SK-N-SH treated with all-trans-retinoic acid at 6 μM for 48 hours (cell line): ENCODE measurements at regions not wholly inside any gene's neighbourhood (a gene's known extent, or its start where the extent isn't known, plus 50 kb on each side); places are given as distances from the start of the nearest gene placed in this dataset.
A peak's percentile ranks its signal among the peaks of the same experiment; 100 is the strongest.

Experiments used
- ATAC-seq: fragments of 200-7000 bp; cut with Tn5 transposase; 3 replicates; pipeline ENCODE4 v1.9.1; 2020; ENCODE audit warnings: mild to moderate bottlenecking, moderate library complexity
- ARNTL ChIP-seq: fragments of 450-650 bp; formaldehyde crosslinking; IDR thresholded peaks from 2 replicates; pipeline ENCODE4 v1.5.0; 2020; ENCODE audit warnings: low read depth, mild to moderate bottlenecking, moderate library complexity, borderline replicate concordance
- BACH2 ChIP-seq: fragments of 250-450 bp; sonication (Bioruptor Pico); IDR thresholded peaks from 2 replicates; pipeline ENCODE4 v1.9.0; 2021; ENCODE audit warnings: mild to moderate bottlenecking, borderline replicate concordance
- CSDC2 ChIP-seq: fragments of 250-450 bp; sonication (Bioruptor Pico); IDR thresholded peaks from 2 replicates; pipeline ENCODE4 v1.5.0; 2020; ENCODE audit warnings: mild to moderate bottlenecking, moderate library complexity
- ESRRG ChIP-seq: fragments of 250-450 bp; sonication (Bioruptor Pico); IDR thresholded peaks from 2 replicates; pipeline ENCODE4 v1.6.1; 2021; ENCODE audit warnings: mild to moderate bottlenecking
- GLIS3 ChIP-seq: fragments of 250-450 bp; sonication (Bioruptor Pico); IDR thresholded peaks from 2 replicates; pipeline ENCODE4 v1.5.0; 2020; ENCODE audit warnings: mild to moderate bottlenecking, moderate library complexity
- ISL1 ChIP-seq: fragments of 250-450 bp; sonication (Bioruptor Pico); IDR thresholded peaks from 2 replicates; pipeline ENCODE4 v2.1.2; 2022; ENCODE audit warnings: mild to moderate bottlenecking, moderate library complexity
- OSR1 ChIP-seq: fragments of 250-450 bp; sonication (Bioruptor Pico); IDR thresholded peaks from 2 replicates; pipeline ENCODE4 v1.8.0; 2022; ENCODE audit warnings: moderate library complexity, mild to moderate bottlenecking, inconsistent platforms
- PPARA ChIP-seq: fragments of 250-450 bp; sonication (Bioruptor Pico); IDR thresholded peaks from 2 replicates; pipeline ENCODE4 v1.5.0; 2020; ENCODE audit warnings: mild to moderate bottlenecking, borderline replicate concordance
- RARB ChIP-seq: fragments of 250-450 bp; sonication (Bioruptor Pico); IDR thresholded peaks from 2 replicates; pipeline ENCODE4 v1.8.0; 2021; ENCODE audit warnings: mild to moderate bottlenecking, moderate library complexity
- SNAI2 ChIP-seq: fragments of 250-450 bp; sonication (Bioruptor Pico); IDR thresholded peaks from 2 replicates; pipeline ENCODE4 v1.5.0; 2020; ENCODE audit warnings: mild to moderate bottlenecking, moderate library complexity
- TCF4 ChIP-seq: fragments of 250-450 bp; sonication (Bioruptor Pico); IDR thresholded peaks from 2 replicates; pipeline ENCODE4 v1.8.0; 2021; ENCODE audit warnings: mild to moderate bottlenecking, moderate library complexity, borderline replicate concordance
- TOX ChIP-seq: fragments of 250-450 bp; sonication (Bioruptor Pico); IDR thresholded peaks from 2 replicates; pipeline ENCODE4 v1.8.0; 2021; ENCODE audit warnings: mild to moderate bottlenecking, moderate library complexity, borderline replicate concordance
- ZC3H10 ChIP-seq: fragments of 250-450 bp; sonication (Bioruptor Pico); IDR thresholded peaks from 2 replicates; pipeline ENCODE4 v1.5.1; 2021; ENCODE audit warnings: mild to moderate bottlenecking, moderate library complexity
- ZFP3 ChIP-seq: fragments of 250-450 bp; sonication (Bioruptor Pico); IDR thresholded peaks from 2 replicates; pipeline ENCODE4 v1.5.0; 2020; ENCODE audit warnings: mild to moderate bottlenecking, moderate library complexity
- ZFP30 ChIP-seq: fragments of 450-650 bp; formaldehyde crosslinking; IDR thresholded peaks from 2 replicates; pipeline ENCODE4 v1.5.0; 2022; ENCODE audit warnings: mild to moderate bottlenecking, moderate library complexity
- ZNF70 ChIP-seq: fragments of 450-650 bp; formaldehyde crosslinking; IDR thresholded peaks from 2 replicates; pipeline ENCODE4 v1.5.0; 2020; ENCODE audit warnings: mild to moderate bottlenecking, moderate library complexity
- ZNF8 ChIP-seq: fragments of 450-650 bp; formaldehyde crosslinking; IDR thresholded peaks from 2 replicates; pipeline ENCODE4 v1.5.0; 2020; ENCODE audit warnings: mild to moderate bottlenecking, moderate library complexity
- TF ChIP-seq, protein P1 (sequence below): fragments of 250-450 bp; sonication (Bioruptor Pico); IDR thresholded peaks from 2 replicates; pipeline ENCODE4 v1.8.0; 2021; ENCODE audit warnings: low read depth, mild to moderate bottlenecking, moderate library complexity, borderline replicate concordance
- TF ChIP-seq, protein P2 (sequence below): fragments of 250-450 bp; sonication (Bioruptor Pico); IDR thresholded peaks from 2 replicates; pipeline ENCODE4 v1.5.0; 2020; ENCODE audit warnings: mild to moderate bottlenecking, moderate library complexity
- TF ChIP-seq, protein P3 (sequence below): fragments of 250-450 bp; sonication (Bioruptor Pico); IDR thresholded peaks from 2 replicates; pipeline ENCODE4 v1.8.0; 2020; ENCODE audit warnings: mild to moderate bottlenecking, moderate library complexity, borderline replicate concordance
- TF ChIP-seq, protein P4 (sequence below): fragments of 250-450 bp; sonication (Bioruptor Pico); IDR thresholded peaks from 2 replicates; pipeline ENCODE4 v1.5.1; 2021; ENCODE audit warnings: mild to moderate bottlenecking, moderate library complexity
- TF ChIP-seq, protein P5 (sequence below): fragments of 250-450 bp; sonication (Bioruptor Pico); IDR thresholded peaks from 2 replicates; pipeline ENCODE4 v1.5.1; 2020; ENCODE audit warnings: low read depth, mild to moderate bottlenecking, moderate library complexity

DNA sequence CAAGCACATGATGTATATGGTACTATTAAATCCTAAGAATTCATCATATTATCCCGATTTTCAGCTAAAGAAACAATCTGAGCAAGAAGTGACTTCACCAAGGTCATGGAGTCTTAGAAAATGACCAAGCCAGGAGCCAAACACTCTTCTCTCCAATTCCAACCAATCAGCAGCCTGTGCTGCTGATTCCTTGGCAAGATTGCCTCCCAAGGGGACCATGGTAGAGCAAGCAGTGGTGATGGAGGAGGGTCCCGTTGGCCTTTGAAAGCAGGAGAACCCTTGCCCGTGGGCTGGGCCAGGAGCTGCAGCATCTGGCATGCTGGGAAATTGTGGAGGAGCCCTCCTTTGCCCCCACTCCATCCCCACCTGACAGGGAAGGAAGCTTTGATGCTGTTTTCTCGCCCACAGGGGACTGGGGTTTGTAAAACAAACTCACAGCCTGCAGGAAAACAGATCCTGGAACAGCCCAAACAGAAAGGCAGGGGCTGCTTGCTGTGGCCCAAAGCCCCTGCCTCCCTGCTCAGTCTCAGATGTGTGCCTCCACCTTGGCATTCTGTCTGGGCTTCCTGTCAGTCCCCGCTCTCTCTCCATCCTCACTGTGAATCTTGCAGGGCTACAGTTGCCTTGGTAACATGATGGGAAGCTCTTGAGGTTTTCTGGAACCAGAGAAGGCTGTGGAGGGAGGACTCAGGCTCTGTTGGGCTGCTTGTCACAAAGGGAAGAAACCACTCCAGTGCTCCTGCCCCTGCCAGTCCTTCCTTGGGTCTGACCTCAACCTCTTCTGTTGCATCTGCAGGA, 70.8 kb upstream of the HSPA9 start:
- TF ChIP-seq ZC3H10, result no peak
- TF ChIP-seq, protein P1, sequence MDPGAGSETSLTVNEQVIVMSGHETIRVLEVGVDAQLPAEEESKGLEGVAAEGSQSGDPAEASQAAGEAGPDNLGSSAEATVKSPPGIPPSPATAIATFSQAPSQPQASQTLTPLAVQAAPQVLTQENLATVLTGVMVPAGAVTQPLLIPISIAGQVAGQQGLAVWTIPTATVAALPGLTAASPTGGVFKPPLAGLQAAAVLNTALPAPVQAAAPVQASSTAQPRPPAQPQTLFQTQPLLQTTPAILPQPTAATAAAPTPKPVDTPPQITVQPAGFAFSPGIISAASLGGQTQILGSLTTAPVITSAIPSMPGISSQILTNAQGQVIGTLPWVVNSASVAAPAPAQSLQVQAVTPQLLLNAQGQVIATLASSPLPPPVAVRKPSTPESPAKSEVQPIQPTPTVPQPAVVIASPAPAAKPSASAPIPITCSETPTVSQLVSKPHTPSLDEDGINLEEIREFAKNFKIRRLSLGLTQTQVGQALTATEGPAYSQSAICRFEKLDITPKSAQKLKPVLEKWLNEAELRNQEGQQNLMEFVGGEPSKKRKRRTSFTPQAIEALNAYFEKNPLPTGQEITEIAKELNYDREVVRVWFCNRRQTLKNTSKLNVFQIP, result no peak
- TF ChIP-seq ZFP3 (CRISPR knock-in tag), result no peak
- TF ChIP-seq ZNF8 (CRISPR knock-in tag), result no peak
- no peak for TF ChIP-seq OSR1
- TF ChIP-seq TOX (CRISPR knock-in tag), result no peak
- no peak for TF ChIP-seq PPARA
- TF ChIP-seq, protein P2, sequence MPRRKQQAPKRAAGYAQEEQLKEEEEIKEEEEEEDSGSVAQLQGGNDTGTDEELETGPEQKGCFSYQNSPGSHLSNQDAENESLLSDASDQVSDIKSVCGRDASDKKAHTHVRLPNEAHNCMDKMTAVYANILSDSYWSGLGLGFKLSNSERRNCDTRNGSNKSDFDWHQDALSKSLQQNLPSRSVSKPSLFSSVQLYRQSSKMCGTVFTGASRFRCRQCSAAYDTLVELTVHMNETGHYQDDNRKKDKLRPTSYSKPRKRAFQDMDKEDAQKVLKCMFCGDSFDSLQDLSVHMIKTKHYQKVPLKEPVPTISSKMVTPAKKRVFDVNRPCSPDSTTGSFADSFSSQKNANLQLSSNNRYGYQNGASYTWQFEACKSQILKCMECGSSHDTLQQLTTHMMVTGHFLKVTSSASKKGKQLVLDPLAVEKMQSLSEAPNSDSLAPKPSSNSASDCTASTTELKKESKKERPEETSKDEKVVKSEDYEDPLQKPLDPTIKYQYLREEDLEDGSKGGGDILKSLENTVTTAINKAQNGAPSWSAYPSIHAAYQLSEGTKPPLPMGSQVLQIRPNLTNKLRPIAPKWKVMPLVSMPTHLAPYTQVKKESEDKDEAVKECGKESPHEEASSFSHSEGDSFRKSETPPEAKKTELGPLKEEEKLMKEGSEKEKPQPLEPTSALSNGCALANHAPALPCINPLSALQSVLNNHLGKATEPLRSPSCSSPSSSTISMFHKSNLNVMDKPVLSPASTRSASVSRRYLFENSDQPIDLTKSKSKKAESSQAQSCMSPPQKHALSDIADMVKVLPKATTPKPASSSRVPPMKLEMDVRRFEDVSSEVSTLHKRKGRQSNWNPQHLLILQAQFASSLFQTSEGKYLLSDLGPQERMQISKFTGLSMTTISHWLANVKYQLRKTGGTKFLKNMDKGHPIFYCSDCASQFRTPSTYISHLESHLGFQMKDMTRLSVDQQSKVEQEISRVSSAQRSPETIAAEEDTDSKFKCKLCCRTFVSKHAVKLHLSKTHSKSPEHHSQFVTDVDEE (CRISPR knock-in tag), result no peak
- no peak for TF ChIP-seq SNAI2
- no peak for TF ChIP-seq ZNF70 (CRISPR knock-in tag)
- TF ChIP-seq ZFP30 (CRISPR knock-in tag), result no peak
- TF ChIP-seq, protein P3, sequence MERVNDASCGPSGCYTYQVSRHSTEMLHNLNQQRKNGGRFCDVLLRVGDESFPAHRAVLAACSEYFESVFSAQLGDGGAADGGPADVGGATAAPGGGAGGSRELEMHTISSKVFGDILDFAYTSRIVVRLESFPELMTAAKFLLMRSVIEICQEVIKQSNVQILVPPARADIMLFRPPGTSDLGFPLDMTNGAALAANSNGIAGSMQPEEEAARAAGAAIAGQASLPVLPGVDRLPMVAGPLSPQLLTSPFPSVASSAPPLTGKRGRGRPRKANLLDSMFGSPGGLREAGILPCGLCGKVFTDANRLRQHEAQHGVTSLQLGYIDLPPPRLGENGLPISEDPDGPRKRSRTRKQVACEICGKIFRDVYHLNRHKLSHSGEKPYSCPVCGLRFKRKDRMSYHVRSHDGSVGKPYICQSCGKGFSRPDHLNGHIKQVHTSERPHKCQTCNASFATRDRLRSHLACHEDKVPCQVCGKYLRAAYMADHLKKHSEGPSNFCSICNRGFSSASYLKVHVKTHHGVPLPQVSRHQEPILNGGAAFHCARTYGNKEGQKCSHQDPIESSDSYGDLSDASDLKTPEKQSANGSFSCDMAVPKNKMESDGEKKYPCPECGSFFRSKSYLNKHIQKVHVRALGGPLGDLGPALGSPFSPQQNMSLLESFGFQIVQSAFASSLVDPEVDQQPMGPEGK (CRISPR knock-in tag), result no peak
- no peak for TF ChIP-seq ARNTL (CRISPR knock-in tag)
- TF ChIP-seq, protein P4, sequence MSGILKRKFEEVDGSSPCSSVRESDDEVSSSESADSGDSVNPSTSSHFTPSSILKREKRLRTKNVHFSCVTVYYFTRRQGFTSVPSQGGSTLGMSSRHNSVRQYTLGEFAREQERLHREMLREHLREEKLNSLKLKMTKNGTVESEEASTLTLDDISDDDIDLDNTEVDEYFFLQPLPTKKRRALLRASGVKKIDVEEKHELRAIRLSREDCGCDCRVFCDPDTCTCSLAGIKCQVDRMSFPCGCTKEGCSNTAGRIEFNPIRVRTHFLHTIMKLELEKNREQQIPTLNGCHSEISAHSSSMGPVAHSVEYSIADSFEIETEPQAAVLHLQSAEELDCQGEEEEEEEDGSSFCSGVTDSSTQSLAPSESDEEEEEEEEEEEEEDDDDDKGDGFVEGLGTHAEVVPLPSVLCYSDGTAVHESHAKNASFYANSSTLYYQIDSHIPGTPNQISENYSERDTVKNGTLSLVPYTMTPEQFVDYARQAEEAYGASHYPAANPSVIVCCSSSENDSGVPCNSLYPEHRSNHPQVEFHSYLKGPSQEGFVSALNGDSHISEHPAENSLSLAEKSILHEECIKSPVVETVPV, result no peak
- no peak for TF ChIP-seq GLIS3
- no peak for TF ChIP-seq TCF4 (CRISPR knock-in tag)
- TF ChIP-seq ISL1, result no peak
- ATAC-seq, result no peak

DNA sequence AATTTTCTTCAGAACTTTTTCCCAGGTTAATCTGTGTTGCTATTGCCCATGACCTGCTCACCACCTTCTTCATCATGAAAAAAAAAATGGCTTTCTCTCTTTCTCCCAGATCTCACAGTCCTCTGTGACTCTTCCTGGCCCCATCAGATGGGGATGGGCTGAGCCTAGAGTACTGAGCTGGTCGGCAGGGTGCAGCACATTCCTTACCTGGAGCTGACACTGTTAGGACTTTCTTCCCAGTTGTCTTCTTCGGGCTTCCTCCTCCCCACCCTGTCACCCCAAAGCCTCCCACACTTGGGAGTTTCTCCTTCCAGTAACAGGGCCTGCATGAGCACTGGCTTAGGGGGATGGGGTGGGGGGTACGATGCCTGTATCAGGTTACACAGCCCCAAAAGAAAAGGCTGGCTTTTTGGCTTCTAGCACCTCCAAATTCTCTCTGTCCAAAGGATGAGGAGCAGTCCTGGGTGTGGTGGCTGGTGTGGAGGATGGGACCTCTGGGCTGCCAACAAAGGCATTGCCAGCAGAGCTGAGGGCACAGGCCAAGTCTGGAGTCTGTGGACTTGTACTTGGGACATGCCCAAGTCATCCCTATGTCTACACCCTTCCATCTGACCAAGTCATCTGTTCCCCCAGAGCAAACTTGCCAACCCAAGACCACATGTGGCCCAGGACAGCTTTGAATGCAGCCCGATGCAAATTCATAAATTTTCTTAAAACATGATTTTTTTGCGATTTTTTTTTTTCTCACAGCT, 68.0 kb upstream of the HSPA9 start:
- ATAC-seq, result no peak
- TF ChIP-seq PPARA (no peak), SNAI2 (no peak), TCF4 (CRISPR knock-in tag) (no peak), ESRRG (CRISPR knock-in tag) (no peak)

DNA sequence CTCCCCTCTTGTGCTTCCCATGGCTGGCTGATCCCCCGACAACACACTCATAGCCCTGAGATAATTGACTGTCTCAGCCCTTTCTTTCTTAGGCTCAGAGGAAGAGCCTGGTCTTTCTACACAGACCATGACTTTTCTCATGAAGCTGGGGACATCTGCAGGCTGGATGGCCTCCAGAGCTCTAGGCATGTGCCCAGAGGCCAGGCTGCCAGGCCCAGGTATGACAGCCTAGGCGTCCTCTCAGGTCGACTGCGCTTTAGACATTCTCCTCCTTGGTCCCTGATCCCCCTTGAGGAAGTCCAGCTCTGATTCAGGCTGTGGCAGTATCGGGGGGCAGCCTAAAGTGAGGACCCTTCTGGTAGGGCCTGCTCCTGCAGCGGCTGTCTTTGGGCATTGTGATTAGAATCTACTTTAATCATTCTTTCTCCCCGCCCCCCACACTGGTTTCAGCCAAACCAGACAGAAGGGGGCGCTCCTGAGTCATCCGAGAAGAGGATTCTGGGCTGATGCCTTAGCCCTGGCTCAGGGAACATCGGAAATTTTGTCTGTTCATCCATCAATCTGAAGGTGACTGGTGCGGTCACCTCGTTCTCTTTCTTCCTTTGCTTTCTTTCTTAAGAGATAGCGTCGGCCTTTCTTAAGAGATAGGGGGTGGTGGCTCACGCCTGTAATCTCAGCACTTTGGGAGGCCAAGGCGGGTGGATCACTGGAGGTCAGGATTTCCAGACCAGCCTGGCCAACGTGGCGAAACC, 66.5 kb upstream of the HSPA9 start:
- ATAC-seq, result peak; percentile 93
- TF ChIP-seq, protein P1, result no peak
- TF ChIP-seq, protein P5, sequence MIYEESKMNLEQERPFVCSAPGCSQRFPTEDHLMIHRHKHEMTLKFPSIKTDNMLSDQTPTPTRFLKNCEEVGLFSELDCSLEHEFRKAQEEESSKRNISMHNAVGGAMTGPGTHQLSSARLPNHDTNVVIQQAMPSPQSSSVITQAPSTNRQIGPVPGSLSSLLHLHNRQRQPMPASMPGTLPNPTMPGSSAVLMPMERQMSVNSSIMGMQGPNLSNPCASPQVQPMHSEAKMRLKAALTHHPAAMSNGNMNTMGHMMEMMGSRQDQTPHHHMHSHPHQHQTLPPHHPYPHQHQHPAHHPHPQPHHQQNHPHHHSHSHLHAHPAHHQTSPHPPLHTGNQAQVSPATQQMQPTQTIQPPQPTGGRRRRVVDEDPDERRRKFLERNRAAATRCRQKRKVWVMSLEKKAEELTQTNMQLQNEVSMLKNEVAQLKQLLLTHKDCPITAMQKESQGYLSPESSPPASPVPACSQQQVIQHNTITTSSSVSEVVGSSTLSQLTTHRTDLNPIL, result no peak
- no peak for TF ChIP-seq RARB (CRISPR knock-in tag)
- no peak for TF ChIP-seq ISL1
- no peak for TF ChIP-seq SNAI2
- TF ChIP-seq, protein P3 (CRISPR knock-in tag), result no peak
- TF ChIP-seq BACH2 (CRISPR knock-in tag), result no peak
- TF ChIP-seq CSDC2 (CRISPR knock-in tag), result no peak
- no peak for TF ChIP-seq ZNF8 (CRISPR knock-in tag)
- TF ChIP-seq PPARA, result no peak
